OCI-M2 (cell line): ENCODE measurements at regions not wholly inside any gene's neighbourhood (a gene's known extent, or its start where the extent isn't known, plus 50 kb on each side); places are given as distances from the start of the nearest gene placed in this dataset.

Experiments used
- DNase-seq: peaks from one replicate; lab custom pipeline; 2025; ENCODE audit not compliant: unreplicated experiment; lab: John Stamatoyannopoulos, UW

- DNase-seq, result no peak
Measured at GRCh38 chr13:63427170-63427569, 2011.5 kb upstream of the PCDH20 start.

GRCh38 chr13:63425131-63425530, 2009.5 kb upstream of the PCDH20 start:
- no peak for DNase-seq

- DNase-seq, result no peak
Measured at GRCh38 chr13:63421123-63421522, 2005.5 kb upstream of the PCDH20 start.

- no peak for DNase-seq
Measured at GRCh38 chr13:63420685-63421084, 2005.0 kb upstream of the PCDH20 start.

- DNase-seq, result no peak
Measured at GRCh38 chr13:63414247-63414646, 1998.6 kb upstream of the PCDH20 start.

GRCh38 chr13:63409791-63410351, 1994.2 kb upstream of the PCDH20 start:
- DNase-seq, result no peak

GRCh38 chr13:63408331-63409189, 1992.9 kb upstream of the PCDH20 start:
- DNase-seq, result no peak

GRCh38 chr13:63403733-63404132, 1988.1 kb upstream of the PCDH20 start:
- DNase-seq, result no peak

- DNase-seq, result no peak
Measured at GRCh38 chr13:63396746-63397145, 1981.1 kb upstream of the PCDH20 start.

- DNase-seq, result no peak
Measured at GRCh38 chr13:63393112-63393511, 1977.5 kb upstream of the PCDH20 start.

- DNase-seq, result no peak
Measured at GRCh38 chr13:63389756-63390155, 1974.1 kb upstream of the PCDH20 start.

- no peak for DNase-seq
Measured at GRCh38 chr13:63381078-63381859, 1965.6 kb upstream of the PCDH20 start.

- DNase-seq, result no peak
Measured at GRCh38 chr13:63377986-63378385, 1962.3 kb upstream of the PCDH20 start.

- DNase-seq, result no peak
Measured at GRCh38 chr13:63370101-63370500, 1954.5 kb upstream of the PCDH20 start.

- no peak for DNase-seq
Measured at GRCh38 chr13:63367522-63368198, 1952.0 kb upstream of the PCDH20 start.

- DNase-seq, result no peak
Measured at GRCh38 chr13:63364159-63364558, 1948.5 kb upstream of the PCDH20 start.

- DNase-seq, result no peak
Measured at GRCh38 chr13:63351533-63351932, 1935.9 kb upstream of the PCDH20 start.

- no peak for DNase-seq
Measured at GRCh38 chr13:63351081-63351480, 1935.4 kb upstream of the PCDH20 start.

- DNase-seq, result no peak
Measured at GRCh38 chr13:63345835-63346234, 1930.2 kb upstream of the PCDH20 start.

- DNase-seq, result no peak
Measured at GRCh38 chr13:63344711-63345110, 1929.1 kb upstream of the PCDH20 start.

GRCh38 chr13:63337921-63338320, 1922.3 kb upstream of the PCDH20 start:
- DNase-seq, result no peak
